ENCODE measurements at regions not wholly inside any gene's neighbourhood (a gene's known extent, or its start where the extent isn't known, plus 50 kb on each side); places are given as distances from the start of the nearest gene placed in this dataset.

DNA sequence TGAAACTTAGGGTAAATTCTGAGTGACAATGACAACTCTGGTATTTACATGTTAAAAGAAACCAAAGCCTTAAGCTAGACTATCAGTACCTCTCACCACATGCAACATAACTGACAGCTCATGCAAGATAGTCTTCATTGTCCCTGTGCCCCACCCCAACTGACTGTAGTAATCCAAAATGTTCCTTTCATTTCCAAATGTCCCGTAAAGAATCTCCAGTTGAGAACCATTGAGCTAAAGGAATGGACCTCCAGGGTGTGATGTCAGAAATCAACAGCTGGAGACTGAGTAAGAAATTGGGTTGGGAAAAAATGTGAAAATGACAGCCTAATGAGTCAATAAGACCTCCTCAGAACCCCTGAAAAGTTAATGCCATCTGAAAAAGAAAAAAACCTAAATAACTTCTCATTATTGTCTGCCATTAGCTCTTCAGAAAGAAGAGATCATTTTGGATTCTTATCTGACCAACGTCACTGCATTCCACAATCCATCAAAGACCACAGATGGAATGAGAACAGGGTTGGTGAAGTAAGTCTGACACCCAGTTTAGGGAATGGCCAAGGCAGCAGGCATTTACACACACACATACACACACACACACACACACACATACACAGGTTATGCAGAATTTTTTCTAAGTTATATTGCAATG, 51.7 kb upstream of the ACVR2A start:
- DNase-seq, result no peak

DNA sequence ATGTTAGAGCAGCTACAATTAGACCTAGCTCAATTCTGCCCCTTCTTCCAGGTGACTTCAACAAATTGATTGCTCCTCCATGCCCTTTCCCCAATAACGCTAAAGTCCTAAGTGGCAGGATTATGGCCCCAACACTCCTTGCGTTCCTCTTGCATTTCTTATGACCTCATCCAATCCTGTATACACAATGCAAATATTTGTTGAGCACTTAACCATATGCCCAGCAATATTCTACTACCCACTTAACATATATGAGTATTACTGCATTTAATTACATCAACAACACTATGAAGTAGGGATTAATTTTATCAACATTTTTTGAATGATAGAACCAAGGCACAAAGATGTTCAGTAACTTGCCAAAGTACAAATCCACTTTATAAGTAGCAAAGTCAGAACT, 54.2 kb upstream of the ACVR2A start:
- no peak for DNase-seq

DNA sequence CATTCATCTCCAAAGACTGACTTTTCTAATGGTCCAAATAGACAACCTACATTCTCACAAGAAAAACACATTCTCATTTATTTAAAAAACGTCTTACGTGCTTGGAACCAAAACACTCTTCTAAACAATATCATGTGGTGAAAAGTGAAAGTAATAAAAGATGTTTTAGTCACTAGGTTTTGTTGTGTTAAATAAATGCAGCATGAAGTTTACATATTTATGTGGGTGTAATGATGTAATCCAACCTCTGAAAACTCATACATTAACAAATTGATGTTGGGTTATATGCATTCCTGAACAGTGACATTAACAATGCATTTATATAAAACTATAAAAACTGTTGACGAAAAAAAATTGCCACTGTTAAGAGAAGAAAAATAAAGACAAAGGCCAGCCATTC, 55.1 kb upstream of the ACVR2A start:
- no peak for DNase-seq

DNA sequence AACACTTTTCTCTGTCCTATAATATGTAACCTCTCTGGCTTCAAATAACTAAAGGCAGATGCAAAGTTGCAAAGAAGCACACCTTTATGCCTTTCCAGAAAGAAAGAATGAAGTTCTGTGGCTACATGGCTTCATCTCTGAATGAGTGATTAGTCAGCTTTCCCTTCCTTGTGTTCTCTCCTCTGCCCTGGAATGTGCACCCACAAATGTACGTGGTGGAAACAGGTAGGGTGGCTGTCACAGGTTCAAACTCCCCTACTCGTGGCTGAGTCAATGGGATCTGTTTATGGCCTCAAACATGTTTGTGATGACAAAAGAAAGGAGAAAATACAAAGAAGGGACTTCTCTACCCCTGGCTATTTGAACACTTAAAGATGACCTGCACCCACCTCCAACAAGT, 55.5 kb upstream of the ACVR2A start:
- DNase-seq, result no peak

DNA sequence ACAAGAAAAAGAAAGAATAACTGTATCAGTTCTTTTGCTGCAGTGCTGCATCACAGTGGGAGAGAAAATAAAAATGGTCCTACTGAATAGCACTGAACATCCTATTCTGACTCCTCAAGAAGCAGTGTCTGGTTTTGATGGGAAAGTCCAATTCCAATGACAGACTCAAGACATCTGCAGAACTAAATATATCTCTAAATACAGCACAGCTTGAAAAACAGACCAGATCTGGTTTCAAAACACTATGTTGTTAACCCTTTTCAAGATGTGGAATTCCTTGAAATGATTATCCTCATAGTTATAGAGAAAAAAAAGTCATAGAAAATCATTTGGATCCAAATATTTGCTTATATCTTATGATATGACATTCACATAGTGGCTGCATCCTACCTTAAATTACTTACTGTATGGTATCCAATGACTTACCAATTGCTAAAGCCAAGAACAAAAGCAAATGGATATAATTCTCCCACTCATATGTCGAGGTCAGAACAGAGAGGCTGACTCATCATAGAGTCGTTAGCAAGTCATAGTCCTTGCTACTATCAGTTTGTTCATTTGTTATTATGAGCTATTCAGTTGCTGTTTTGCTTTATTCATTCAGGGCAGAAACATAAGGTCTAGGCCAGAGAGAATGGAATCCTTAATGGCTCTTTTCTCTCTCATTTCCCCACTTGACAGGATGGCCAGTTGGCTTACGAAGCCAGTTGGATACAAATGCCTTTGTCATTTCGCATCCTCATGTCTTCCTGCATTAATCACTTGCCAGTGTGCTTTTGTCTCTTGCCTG, 62.5 kb upstream of the ACVR2A start:
- DNase-seq, result no peak

DNA sequence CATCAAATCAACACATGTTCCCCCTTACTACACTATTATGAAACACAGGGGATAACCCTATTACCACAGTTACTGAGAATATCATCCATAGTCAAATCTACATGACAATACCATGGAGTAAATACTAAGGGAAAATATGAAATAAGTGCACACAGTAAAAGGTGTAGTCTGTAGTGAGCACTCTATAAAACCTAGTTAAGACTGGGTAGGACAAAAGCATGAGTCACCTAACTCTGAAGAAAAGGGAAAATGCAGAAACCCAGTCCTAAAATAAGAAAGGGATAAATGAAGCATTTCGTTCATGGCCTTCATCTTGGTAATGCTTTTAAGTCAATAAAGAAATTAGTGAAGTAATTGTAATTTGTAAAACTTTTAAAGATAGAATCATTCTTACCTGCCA, 65.4 kb upstream of the ACVR2A start:
- no peak for DNase-seq

DNA sequence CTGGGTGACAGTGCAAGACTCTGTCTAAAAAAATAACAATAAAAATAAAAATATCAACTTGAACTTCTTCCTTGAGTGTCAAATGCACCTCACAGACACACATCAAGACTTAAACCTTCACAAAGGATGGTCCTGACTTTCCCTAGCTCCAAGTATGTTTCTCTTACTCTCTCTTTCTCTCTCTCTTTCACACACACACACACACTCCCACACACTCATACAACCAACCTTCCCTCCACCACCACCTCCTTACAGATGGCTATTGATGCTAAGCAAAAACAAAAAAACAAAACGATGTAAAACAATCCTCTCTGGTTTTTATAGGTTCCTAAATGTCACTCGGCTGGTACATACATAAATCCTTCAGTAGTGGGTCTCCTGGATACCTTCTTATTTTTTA, 67.4 kb upstream of the ACVR2A start:
- DNase-seq, result no peak

DNA sequence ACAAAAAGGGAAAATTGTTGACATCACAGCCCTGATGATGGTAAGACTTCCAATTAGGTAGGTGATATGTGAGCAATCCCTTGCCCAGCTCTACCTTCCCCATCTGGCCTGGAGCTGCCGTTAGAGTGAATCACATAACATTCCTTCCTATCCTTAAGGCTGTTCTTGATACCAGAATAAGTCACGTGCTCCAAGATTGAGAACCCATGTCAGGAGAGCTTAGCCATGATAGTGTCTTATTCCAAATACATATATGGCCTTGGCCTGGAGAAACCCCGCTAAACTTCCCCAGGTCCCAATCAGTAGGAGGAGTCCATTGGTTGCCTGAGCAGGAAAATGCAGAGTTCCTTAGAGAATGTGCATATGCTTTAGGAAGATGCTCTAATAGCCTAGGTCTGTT, 70.0 kb upstream of the ACVR2A start:
- DNase-seq, result no peak

DNA sequence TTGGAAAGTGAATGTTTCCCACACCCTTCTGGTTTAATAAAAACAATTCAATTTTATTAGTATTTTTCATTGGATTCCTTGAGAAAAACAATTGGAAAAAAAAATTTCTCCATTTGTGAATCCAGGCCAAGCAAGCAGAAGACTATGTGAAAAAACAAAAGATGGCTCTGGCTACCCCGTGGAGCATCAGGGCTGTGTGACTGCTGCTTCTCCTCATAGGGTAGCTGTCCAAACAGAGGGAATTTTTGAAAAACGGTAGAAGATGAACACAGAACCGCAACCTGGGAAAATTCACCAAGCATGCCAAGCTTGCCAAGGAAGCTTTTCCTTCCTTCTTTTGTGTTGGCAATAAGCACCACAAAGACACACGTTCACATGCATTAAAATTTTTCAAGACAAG, 71.3 kb upstream of the ACVR2A start:
- DNase-seq, result no peak

DNA sequence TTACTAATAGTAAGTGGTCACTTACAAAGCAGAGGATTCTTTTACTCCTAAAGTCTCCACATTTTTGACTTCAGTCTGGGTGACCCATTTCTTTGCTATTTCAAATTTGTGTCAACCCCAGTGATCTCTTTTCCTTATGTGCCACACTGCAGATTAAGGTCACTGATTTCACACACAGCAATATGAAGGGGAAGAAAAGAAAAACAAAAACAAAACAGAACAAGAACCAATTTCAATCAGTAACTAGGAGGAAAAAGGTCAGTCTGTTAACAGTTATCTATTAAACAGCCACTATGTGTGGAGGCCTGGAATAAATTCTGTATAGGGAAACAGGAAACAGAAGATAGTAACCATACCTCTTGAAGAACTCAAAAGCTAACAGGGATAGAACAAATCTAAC, 72.0 kb upstream of the ACVR2A start:
- no peak for DNase-seq

DNA sequence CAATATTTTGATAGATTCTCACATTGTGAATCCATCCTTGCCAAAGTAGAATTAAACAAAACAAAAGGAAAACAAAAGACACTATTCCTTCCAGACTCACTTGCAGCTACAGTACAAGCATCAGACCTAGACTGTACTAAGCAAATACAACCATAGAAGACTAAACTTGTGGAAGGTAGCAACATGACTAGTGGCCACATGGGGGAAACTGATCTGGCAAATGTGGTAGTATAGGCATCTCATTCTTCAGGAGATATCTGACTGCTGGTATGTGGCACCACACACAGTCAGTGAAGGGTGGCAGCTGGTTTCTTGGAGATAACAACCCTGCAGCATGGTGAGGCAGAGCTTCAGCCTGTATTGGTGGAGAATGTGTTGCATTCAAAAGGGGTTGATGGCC, 81.0 kb upstream of the ACVR2A start:
- no peak for DNase-seq

DNA sequence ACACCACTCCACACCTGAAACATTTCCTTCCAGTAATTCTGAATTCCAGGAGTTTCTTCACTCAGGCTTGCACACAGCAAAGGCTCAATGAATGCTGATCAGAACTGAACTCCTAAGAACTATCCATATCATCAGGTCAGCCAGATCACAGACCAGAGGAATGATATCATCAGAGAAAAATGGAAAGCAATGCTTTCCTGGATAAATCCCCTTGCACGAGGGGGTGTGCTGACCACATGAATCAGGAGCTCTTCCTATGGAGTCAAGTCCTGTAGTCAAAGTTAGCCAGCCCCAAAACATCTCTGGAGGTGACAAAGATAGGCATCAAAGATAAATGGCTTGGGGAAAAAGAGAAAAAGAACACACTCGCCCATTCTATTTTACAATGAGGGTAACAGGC, 83.8 kb upstream of the ACVR2A start:
- no peak for DNase-seq

DNA sequence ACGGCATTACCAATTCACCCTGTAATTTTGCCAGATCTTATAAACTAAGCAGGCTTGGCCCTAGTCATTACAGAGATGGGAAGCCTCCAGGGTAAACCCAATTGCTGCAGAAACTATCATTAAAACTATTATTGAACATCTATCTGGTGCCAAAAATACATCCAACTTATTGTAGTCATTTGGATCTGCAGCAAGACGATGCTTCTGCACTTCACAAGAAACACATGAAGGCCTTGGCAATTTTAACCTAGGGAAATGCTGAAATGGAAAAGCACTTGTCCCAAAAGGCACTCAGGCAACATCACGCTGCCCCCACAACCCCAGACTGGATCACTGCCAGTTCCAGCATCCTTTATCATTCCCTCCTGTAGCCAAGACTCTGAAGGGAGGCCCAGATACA, 85.3 kb upstream of the ACVR2A start:
- DNase-seq, result no peak

DNA sequence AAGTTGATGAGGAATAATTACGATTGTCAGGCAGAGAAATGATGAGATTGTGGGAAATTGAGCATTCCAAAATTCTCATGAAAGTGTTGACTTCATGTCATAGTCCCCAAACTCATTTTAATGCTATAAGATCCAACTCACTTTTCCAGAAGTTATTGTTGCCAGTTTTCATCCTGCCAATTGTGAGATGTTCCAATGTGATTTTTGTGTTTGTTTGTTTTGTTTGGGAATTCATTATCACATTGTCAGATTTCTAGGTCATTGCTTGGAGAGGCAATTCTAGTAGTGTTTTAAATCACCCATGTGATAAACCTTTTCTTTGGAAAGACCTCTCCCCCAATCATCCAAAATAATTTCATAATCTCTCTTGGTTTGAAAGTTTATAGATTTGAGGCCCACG, 86.0 kb upstream of the ACVR2A start:
- DNase-seq, result no peak

DNA sequence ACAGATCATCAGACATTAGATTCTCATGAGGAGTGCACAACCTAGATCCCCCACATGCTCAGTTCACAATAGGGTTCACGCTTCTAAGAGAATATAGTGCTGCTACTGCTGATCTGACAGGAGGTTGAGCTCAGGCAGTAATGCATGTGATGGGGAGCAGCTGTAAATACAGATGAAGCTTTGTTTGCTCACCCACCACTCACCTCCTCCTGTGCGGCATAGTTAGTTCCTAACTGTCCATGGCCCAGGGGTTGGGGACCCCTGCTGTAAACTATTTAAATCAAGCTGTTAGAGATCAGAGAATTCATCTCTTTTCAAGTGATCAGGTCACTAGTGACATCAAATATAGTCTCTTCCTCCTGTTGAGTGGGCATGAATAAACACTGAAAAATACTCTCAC, 88.8 kb upstream of the ACVR2A start:
- no peak for DNase-seq

DNA sequence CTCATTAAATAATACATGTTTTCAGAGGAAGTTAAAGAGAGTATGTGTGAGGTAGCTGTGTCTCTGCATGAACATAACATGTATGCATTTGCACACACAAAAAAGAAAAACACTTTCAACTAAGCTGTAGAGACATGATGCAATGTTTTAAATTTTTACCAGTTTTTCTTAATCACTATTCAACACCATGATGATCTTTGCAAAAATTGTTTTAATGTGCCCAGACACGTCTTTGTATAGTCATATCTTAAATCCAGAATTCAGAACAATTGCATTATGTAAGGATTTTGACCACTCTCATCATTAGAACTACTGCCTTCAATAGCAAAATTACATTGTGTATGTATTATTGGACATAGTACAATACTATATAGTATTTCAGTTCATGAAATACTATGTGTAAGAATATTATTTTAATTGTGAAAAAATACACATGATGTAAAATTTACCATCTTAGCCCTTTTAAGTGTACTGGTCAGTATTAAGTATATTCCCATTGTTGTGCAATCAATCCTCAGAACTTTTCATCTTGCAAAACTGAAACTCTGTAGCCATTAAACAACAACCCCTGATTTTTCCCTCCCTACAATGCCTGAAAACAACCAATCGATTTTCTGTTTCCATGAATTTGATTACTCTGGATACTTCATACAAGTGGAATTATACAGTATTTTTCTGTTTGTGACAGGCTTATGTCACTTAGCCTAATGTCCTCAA, 104.5 kb upstream of the ACVR2A start:
- DNase-seq, result no peak

DNA sequence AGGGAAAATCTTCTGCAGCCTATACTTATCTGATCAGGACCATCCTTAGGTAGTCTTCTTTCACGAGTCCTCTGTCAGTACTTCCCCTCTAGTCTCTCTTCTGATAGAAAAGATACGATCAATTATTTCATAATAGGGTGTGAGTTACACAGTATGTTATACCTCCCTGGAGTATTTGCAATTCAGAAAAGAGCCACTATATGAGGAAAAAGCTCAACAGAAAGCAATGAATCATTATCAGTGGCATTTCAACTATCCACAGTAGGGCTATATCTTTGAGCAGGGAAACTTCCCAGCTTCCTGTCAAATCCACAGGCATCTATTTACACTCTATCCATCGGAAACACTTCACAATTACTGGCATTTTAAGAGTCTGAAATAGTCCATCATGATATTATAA, 105.3 kb upstream of the ACVR2A start:
- DNase-seq, result no peak

DNA sequence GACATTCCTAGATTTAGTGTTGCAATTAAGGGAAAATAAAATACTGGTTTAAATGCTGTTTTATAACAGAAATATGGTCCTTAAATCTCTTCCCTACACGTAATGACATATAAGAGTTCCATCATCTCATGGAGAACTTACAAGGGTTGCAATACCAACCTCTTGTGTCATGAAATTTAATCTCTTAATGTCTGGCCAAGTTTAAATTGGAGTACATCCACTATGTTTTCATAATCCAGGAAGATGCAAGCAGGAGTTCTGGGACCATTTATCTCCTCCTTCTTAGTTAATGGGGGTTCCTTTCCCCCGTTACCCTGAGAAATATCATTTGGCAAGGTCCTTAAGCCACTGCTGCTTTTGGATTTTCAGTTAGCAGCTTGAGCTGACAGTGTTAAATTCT, 126.0 kb upstream of the ACVR2A start:
- no peak for DNase-seq

DNA sequence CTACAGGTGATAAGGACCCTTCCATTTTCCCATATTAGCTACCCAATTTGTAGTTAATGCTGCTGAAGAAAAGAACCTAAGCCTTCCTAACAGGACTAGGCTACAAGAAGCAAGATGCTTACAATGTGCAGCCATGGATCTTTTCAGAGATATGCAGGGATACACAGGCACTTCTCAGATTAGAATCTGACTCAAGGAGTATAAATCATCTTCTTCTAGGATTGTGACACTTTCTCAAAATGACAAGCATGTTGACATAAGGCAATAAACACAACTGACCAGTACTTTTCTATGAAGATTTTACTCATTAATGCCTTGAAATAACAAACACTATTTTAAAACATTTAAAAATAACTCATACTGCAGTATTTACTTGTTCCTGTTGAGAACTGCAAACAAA, 127.9 kb upstream of the ACVR2A start:
- DNase-seq, result no peak

DNA sequence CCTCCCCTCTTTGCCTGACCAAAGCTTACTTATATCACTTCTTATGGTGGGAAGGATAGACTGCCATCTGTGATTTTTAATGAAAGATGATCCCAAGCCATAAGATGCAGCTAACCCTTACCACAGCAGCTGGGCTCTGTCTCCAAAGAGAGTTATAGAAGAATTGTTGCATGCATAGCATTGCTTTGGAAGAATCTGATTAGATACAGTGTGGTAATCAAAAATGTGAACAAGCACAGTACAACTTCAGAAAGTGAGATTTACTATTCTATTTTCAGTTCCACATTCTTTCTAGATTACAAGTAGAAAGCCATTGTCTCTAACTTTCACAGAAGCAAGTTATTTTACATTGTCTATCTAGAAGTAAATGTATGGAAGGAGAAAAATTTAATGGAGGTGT, 129.0 kb upstream of the ACVR2A start:
- no peak for DNase-seq

DNA sequence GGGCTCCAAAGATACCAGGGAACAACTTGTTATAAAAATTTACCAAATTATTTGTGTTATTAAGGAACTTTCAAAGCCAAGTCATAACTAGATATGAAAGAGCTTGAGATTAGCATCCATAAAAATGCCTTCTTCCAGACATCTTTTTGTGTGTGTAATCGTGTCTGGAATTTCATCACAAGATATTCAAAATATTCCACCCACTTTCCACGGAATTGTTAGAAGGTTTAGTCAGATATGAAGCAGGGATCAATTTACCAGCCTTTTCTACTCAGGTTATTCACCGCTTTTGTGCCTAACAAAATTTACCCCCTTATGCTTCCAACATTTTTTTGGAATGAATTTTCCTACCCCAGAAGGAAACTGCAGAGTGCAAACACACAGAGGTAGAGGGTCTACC, 130.2 kb upstream of the ACVR2A start:
- DNase-seq, result no peak

DNA sequence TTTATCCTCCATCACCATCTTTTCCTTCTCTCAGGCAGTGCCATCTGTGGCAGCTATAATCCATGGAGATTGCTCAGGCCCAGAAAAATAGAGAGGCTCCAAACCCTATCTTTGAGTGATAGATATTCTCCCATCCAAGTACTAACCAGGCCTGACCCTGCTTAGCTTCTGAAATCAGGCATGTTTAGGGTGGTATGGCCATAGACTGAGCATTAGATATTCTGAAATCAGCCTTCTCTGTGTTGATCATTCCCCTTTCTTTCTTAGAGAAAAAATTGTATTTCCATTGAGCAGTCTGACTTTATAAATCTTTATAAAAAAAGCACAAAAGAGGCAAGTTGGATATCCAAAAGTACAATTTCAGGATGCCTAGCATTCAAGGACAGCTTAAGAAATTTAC, 131.5 kb upstream of the ACVR2A start:
- DNase-seq, result no peak

DNA sequence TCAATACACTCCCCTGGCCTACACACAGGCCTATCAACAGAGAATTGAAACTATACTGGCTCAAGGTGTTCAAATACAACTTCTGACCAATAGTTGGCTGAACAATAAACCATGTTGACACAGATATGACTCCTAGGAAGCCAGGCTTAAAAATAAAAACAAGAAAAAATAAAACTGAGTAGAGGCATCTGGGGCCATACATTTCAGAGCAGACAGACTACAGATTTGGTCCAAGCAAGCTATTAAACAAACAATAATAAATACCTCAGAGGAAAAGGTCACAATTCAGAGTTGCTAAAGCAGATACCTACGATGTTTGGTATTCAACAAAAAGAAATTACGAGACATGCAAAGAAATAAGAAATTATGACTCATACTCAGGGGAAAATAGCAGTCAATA, 132.8 kb upstream of the ACVR2A start:
- DNase-seq, result no peak

DNA sequence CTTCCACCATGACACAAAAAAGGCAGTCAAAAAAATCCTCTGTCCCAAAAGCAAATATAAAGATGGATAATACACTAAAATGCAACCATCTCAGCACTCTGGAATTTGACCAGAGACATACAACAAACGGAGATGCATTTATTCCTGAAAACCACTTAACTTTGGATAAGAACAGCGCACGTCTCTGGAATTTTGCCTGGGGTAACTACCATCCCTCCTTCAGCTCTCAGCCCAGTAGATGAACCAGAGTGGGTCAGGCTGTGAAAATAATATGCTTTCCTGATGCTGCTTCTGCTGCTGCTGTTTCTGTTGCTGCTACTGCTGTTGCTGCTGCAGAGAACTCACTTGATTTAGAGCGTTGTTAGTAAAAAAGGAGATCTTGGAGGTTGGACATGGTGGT, 133.8 kb upstream of the ACVR2A start:
- no peak for DNase-seq
